H1 (cell line): ENCODE measurements at regions not wholly inside any gene's neighbourhood (a gene's known extent, or its start where the extent isn't known, plus 50 kb on each side); places are given as distances from the start of the nearest gene placed in this dataset.

ENCODE experiments used
- CHD7 ChIP-seq: fragments of 300-600 bp; sonication (generic); IDR thresholded peaks from 2 replicates; pipeline ENCODE4 v1.7.1; 2012; ENCODE audit warnings: low read length, moderate library complexity, mild to moderate bottlenecking, inconsistent platforms; ENCODE audit not compliant: insufficient replicate concordance
- JUN ChIP-seq: IDR thresholded peaks from 2 replicates; pipeline ENCODE4 v1.6.1; 2011; ENCODE audit warnings: low read depth, mild to moderate bottlenecking, improper control_type of control experiment, low read length
- MAFK ChIP-seq: IDR thresholded peaks from 2 replicates; pipeline ENCODE4 v1.6.1; 2012; ENCODE audit warnings: low read depth, mild to moderate bottlenecking, improper control_type of control experiment, low read length

- TF ChIP-seq CHD7 (no peak), MAFK (no peak), JUN (no peak)
Measured at GRCh38 chr10:124164264-124164663, 70.9 kb upstream of the CHST15 start (continued).
